Lower lobe of right lung (tissue), 2 donors: ENCODE measurements at regions not wholly inside any gene's neighbourhood (a gene's known extent, or its start where the extent isn't known, plus 50 kb on each side); places are given as distances from the start of the nearest gene placed in this dataset.
"Not testable (repeated sequence)": the region's sequence is repeated elsewhere in the genome, so short reads cannot be mapped to it uniquely, and the experiment has no call there.

Source experiments
- ATAC-seq, 2 donors: fragments of 200-7000 bp; cut with Tn5 transposase; one replicate each; pipeline ENCODE4 v1.9.1; 2020 to 2022; ENCODE audit warnings: mild to moderate bottlenecking in 2 of 2, moderate library complexity in 2 of 2
- DNase-seq: peaks from one replicate; pipeline ENCODE4 v3.0.0-alpha.2; 2020
- H3K27ac ChIP-seq: fragments of 200-600 bp; one replicate; pipeline ENCODE4 v1.8.0; 2022
- H3K27me3 ChIP-seq: fragments of 200-600 bp; one replicate; pipeline ENCODE4 v1.8.0; 2022; ENCODE audit warnings: low read depth
- H3K36me3 ChIP-seq: fragments of 200-600 bp; one replicate; pipeline ENCODE4 v1.8.0; 2022; ENCODE audit warnings: mild to moderate bottlenecking
- H3K4me1 ChIP-seq: fragments of 200-600 bp; one replicate; pipeline ENCODE4 v1.8.0; 2022
- H3K4me3 ChIP-seq: fragments of 200-600 bp; one replicate; pipeline ENCODE4 v1.8.0; 2022; ENCODE audit warnings: mild to moderate bottlenecking
- H3K9me3 ChIP-seq: fragments of 200-600 bp; one replicate; pipeline ENCODE4 v1.8.0; 2022
- intact Hi-C: fragments of 100-400 bp; cut with DNase I; formaldehyde crosslinking; loops from one replicate; pipeline ENCODE4 v1.11.0; 2022
- TF ChIP-seq, protein P1 (sequence below): fragments of 200-600 bp; IDR thresholded peaks from one replicate; pipeline ENCODE4 v1.8.0; 2022; ENCODE audit warnings: antibody characterized with exemption, mild to moderate bottlenecking
- donor health status: DM: no; HTN: yes; CAD: no; lungs with severe emphysema.

- H3K9me3 ChIP-seq, result no peaks in the 10 kb centered on the region
- TF ChIP-seq, protein P1, sequence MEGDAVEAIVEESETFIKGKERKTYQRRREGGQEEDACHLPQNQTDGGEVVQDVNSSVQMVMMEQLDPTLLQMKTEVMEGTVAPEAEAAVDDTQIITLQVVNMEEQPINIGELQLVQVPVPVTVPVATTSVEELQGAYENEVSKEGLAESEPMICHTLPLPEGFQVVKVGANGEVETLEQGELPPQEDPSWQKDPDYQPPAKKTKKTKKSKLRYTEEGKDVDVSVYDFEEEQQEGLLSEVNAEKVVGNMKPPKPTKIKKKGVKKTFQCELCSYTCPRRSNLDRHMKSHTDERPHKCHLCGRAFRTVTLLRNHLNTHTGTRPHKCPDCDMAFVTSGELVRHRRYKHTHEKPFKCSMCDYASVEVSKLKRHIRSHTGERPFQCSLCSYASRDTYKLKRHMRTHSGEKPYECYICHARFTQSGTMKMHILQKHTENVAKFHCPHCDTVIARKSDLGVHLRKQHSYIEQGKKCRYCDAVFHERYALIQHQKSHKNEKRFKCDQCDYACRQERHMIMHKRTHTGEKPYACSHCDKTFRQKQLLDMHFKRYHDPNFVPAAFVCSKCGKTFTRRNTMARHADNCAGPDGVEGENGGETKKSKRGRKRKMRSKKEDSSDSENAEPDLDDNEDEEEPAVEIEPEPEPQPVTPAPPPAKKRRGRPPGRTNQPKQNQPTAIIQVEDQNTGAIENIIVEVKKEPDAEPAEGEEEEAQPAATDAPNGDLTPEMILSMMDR, result no peak
- no peak overlapping the region for H3K27ac ChIP-seq
- H3K36me3 ChIP-seq, result no peaks in the 10 kb centered on the region
- no peaks in the 10 kb centered on the region for H3K4me1 ChIP-seq
- DNase-seq, result no peak
- H3K27me3 ChIP-seq, result no peaks in the 10 kb centered on the region
- H3K4me3 ChIP-seq, result no peak overlapping the region
- intact Hi-C loops, result no loop called here
- no peak for ATAC-seq
These were observed 67.6 kb upstream of the TSPAN2 start for GRCh38 chr1:115156826-115157468.

DNA sequence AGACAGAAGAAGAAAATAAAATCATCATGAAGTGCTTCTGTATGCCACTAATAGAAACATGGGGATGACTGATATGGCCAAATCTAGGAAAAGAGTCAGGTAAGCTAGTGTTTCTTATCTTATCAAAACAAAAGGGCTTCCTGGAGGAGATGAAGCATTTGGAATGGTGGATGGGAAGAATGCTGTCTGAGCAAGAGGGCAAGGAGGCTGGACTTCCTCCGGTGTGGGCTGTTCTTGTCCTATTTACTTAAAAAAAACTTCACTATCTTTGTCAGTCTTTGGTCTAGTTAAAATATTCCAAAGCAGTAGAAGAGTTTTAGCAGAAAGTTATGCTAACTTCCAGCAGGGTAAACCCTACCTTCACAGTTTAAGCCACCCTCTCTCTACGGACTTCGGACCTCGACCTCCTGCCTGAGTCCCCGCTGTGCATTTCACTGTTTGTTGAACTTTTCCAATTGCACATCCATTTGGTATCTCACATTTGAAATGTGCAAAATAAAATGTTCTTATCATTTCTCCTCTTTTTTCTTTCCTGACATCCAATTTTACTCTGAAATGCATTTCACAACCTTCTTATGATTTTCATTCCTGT, 64.8 kb upstream of the TSPAN2 start:
- DNase-seq (no peak), ATAC-seq (no peak)
- H3K27me3 ChIP-seq, result no peaks in the 10 kb centered on the region
- H3K27ac ChIP-seq, result no peak overlapping the region
- H3K4me1 ChIP-seq, result no peaks in the 10 kb centered on the region
- H3K36me3 ChIP-seq, result no peaks in the 10 kb centered on the region
- H3K9me3 ChIP-seq, result no peaks in the 10 kb centered on the region
- intact Hi-C loops, result no loop called here
- no peak overlapping the region for H3K4me3 ChIP-seq
- TF ChIP-seq, protein P1, result no peak

- H3K27ac ChIP-seq, H3K9me3 ChIP-seq, H3K27me3 ChIP-seq, H3K4me1 ChIP-seq, H3K4me3 ChIP-seq, DNase-seq, ATAC-seq, H3K36me3 ChIP-seq, intact Hi-C loops: not testable (repeated sequence)
These were observed 58.6 kb upstream of the TSPAN2 start for GRCh38 chr1:115147928-115148327.

DNA sequence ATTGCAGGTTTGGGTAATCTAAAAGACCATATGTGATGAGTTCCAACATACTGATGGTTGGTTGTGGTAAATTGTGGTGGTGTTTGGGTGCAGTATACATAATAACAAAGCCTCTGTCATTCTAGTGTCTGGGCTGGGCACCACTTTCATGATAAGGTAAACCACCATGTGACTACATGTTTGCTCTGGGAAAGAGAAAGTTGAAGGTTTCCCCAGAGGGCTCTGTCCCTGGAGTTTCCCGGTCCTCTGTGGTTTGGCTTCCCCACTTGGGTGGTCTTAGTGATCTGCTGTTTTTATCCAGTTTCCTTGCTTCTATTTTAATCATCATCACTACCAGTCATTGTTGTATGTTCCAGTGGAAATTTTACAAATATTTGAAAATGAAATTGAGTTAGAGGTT, 55.9 kb upstream of the TSPAN2 start:
- peaks cover 4% of the 10 kb centered on the region for H3K27me3 ChIP-seq
- H3K27ac ChIP-seq, result no peak overlapping the region
- DNase-seq, result no peak
- no peak for ATAC-seq
- H3K4me1 ChIP-seq, result no peaks in the 10 kb centered on the region
- H3K4me3 ChIP-seq, result no peak overlapping the region
- TF ChIP-seq, protein P1, result no peak
- H3K36me3 ChIP-seq, result no peaks in the 10 kb centered on the region
- H3K9me3 ChIP-seq, result no peaks in the 10 kb centered on the region
- intact Hi-C loops, result no loop called here

GRCh38 chr1:115144176-115144575, 54.9 kb upstream of the TSPAN2 start:
- Histone ChIP-seq H3K27me3 (peaks cover 4% of the 10 kb centered on the region), H3K4me3 (no peak overlapping the region), H3K36me3 (no peaks in the 10 kb centered on the region), H3K9me3 (no peaks in the 10 kb centered on the region), H3K27ac (no peak overlapping the region), H3K4me1 (no peaks in the 10 kb centered on the region)
- intact Hi-C loops, result no loop called here
- ATAC-seq (no peak), DNase-seq (no peak)
- TF ChIP-seq, protein P1, result no peak

DNA sequence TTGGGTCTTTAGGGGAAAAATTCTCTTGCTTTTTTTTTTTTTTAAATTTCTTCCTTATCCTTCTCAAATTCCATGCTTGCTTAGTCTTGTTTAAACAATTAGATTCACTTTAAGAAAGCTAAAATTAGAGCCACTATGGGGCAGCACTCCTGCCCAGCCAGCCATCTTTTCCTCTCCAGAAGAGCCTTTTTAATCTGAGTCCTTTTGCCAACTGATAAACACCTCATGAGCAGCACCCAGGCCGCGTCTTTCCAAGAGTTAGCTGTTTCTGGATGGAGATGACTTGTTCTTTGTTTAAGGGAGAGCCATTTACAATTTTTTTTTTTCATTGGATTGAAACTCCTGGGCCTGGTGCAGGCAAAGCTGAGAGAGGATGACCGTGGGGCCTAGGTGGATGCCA, 53.3 kb upstream of the TSPAN2 start:
- intact Hi-C loops, result no loop called here
- DNase-seq (no peak), ATAC-seq (no peak)
- no peaks in the 10 kb centered on the region for H3K9me3 ChIP-seq
- H3K27me3 ChIP-seq, result peaks cover under 1% of the 10 kb centered on the region
- TF ChIP-seq, protein P1, result no peak
- no peaks in the 10 kb centered on the region for H3K4me1 ChIP-seq
- no peak overlapping the region for H3K4me3 ChIP-seq
- H3K27ac ChIP-seq, result no peak overlapping the region
- no peaks in the 10 kb centered on the region for H3K36me3 ChIP-seq
